Colon (tissue), 2 donors: ENCODE measurements at regions not wholly inside any gene's neighbourhood (a gene's known extent, or its start where the extent isn't known, plus 50 kb on each side); places are given as distances from the start of the nearest gene placed in this dataset.
"Not testable (repeated sequence)": the region's sequence is repeated elsewhere in the genome, so short reads cannot be mapped to it uniquely, and the experiment has no call there.

Experiments
- FAIRE-seq: peaks from 2 replicates; lab custom pipeline; 2012; peaks lifted over from hg19 to GRCh38; lab: Jason Lieb, UNC
- donor health status: control.
- donor health status: control.

- no peak for FAIRE-seq
These were observed 274.3 kb upstream of the XYLT1 start for GRCh38 chr16:17744921-17745572.

- no peak for FAIRE-seq
These were observed 272.8 kb upstream of the XYLT1 start for GRCh38 chr16:17743578-17743977.

DNA sequence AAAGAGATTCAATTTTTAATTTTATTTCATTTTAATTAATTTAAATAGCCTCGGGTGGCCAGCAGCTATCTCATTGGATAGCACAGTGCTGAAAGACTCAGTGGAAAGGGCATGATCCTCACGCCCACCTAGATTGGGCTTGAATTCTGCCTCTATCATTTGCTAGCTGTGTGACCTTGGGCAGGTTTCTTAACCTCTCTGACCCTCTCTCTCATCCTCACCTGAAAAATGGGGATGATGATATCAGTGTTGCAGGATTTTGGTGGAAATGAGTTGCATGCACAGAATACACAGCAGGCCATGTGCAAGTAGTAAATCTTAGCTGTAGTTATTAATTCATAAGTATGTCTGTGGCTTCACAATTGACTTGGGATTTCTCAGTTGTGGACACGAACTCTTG, 272.4 kb upstream of the XYLT1 start:
- FAIRE-seq, result no peak

GRCh38 chr16:17735099-17735498, 264.3 kb upstream of the XYLT1 start:
- FAIRE-seq, result not testable (repeated sequence)

DNA sequence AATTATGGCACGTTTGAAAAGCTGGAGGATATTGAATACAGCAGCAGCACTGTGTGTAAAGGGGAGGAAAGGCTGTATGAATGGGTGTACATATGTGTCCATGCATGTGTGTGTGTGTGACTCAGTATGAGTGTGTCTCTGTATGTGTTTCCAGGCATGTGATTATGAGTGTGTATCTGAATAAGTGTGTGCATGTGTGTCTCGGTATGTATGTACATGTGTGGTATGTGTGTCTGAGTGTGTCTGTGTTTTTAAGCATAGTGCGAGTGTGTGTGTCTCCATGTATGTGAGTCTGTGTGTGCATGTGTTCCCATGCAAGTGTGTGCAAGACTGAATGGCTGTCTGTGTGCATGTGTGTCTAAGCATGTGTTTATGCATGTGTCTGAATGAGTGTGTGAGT, 259.1 kb upstream of the XYLT1 start:
- FAIRE-seq, result no peak

GRCh38 chr16:17728196-17728595, 257.4 kb upstream of the XYLT1 start:
- no peak for FAIRE-seq

GRCh38 chr16:17724242-17724898, 253.6 kb upstream of the XYLT1 start:
- FAIRE-seq, result no peak

DNA sequence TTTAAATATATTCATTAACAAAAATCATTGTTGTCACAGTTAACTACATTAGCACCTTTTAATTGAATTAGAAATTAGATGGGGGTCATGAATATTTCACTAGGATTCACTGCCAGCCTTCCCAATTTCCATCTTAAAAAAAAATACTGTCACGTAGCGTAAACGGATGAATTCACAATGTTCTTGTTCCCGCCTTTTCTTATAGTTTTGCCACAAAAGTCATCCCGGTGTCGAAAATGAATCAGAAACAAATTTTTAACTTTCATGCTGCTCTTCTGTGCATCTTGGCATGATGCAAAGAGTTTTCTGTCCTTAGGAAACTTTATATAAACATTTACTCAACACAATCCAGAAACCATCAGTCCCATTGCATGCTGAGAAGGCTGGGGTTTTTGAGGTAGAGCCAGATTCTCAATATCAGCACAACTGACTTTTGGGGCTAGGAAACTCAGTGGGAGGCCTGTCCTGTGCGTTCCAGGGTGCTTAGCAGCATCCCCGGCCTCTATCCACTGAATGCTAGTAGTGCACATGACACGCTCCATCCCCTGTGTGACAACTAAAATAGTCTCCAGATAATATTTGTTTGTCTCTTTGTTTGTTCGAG, 252.9 kb upstream of the XYLT1 start:
- FAIRE-seq, result no peak

- no peak for FAIRE-seq
These were observed 247.7 kb upstream of the XYLT1 start for GRCh38 chr16:17718495-17718894.

DNA sequence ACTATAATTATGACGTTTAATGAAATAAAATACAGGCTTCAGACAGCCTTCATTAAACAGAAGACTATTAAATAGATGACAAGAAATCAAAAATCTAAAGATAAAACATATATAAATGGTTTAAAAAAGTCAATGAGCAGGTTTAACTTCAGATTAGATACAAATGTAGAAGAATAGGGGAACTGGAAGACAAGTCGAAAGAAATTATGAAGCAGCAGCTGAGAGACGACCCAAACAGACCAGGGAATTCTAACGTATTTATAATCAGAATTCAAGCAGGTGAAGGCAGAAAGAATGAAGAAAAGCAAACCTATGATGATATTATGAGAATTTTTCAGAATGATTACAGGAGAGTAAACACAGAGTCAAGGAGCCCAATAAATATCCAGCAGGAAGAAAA, 235.1 kb upstream of the XYLT1 start:
- no peak for FAIRE-seq

GRCh38 chr16:17696616-17697015, 225.9 kb upstream of the XYLT1 start:
- no peak for FAIRE-seq

- no peak for FAIRE-seq
These were observed 221.7 kb upstream of the XYLT1 start for GRCh38 chr16:17692484-17692883.

GRCh38 chr16:17691899-17692176, 221.1 kb upstream of the XYLT1 start:
- no peak for FAIRE-seq

DNA sequence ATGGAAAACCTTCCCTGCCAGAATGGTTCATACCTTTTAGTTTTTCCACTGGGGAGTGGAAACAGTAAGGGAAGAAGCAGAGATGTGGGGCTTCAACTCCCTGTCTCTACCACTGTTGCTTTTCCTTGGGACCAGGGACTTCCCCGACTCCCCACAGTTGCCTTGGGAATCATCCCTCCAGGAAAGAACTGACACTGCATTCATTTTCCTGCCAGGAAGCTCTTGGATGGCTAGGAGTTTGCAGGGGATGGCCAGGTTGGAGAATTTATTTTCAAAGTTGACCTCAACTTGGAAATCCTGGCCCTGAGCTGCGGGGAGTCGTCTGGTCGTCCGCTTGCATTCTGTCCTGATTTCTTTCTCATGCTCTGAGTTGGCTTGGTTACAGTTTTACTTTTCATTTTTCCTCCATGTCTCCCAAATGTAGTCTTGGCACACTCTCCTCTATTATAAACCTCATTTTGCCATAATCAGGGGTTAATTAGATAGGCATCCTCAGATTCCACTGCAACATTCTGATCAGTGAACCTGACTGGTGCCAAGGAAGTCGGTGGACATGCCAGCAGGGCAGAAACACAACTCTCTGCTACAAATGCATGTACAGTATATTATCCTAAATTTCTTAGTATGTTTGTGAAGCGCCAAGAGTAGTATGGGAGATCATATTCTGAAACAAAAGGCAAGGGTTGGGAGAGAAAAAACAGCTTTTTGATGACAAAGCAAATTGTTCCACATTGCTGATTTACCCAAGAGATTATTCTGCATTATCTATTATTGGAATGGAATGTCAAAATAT, 220.5 kb upstream of the XYLT1 start:
- no peak for FAIRE-seq

- no peak for FAIRE-seq
These were observed 214.7 kb upstream of the XYLT1 start for GRCh38 chr16:17685447-17685846.

DNA sequence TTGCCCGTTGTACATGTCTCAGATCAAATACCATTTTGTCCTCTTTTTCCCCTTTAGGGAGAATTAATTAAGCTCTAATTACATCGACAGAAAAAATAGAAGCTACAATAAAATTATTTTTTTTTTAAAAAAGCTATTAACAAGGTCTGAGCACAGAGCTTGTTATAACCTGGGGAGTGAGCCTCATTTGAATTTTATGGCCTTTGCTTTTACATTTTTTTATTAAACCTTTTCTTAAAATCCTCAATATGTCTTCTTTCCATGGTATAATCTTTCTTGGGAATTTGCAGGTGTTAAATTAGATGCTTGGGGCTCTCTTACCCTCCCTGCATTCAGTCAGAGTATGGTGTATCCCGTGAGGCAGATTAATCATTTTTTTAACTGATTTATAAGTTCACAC, 212.5 kb upstream of the XYLT1 start:
- no peak for FAIRE-seq

GRCh38 chr16:17676171-17676570, 205.4 kb upstream of the XYLT1 start:
- FAIRE-seq, result no peak

DNA sequence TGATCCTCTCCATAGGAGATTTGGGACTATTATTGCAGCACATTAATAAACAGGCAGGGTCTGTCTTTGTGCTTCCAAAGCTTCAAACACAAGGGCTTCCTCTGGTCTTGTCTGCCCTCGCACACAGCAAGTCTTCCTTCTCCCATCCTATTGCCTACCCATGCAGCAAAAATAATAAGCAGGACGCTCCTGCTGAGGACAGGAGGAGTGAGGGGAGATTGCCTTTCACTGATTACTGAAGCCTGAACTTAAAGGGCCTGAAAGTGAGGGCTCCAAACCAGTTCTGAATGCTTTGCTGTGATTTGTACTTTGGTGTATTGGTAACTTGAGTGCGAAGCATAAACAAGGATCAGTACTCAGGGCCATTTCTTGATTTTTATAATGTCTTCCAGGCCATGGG, 197.6 kb upstream of the XYLT1 start:
- no peak for FAIRE-seq

DNA sequence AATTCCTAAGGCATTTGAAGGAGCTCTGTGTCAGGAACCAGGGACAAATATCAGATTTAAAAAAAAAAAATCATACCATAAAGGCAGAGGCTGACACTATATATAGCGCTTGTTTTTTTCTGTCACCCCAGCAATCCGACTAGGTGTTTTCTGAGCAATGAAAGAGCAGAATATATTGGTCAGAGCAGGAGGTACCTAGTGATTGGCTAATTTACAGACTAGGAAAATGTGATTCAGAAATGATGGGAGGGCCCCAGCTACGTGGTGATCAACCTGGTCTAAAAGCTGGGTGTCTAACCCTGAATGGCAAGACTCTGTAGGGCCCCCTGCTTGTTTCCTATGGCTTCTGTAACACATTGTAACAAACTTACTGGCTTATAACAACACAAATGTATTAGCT, 195.5 kb upstream of the XYLT1 start:
- FAIRE-seq, result no peak

- no peak for FAIRE-seq
These were observed 188.1 kb upstream of the XYLT1 start for GRCh38 chr16:17658881-17659280.

- no peak for FAIRE-seq
These were observed 186.3 kb upstream of the XYLT1 start for GRCh38 chr16:17657045-17657444.

- FAIRE-seq, result no peak
These were observed 183.8 kb upstream of the XYLT1 start for GRCh38 chr16:17654571-17654970.

- FAIRE-seq, result no peak
These were observed 183.4 kb upstream of the XYLT1 start for GRCh38 chr16:17654142-17654541.
